HCT116 (cell line): ENCODE measurements at regions not wholly inside any gene's neighbourhood (a gene's known extent, or its start where the extent isn't known, plus 50 kb on each side); places are given as distances from the start of the nearest gene placed in this dataset.

Experiments
- ATAC-seq: fragments of 200-7000 bp; cut with Tn5 transposase; 2 replicates; pipeline ENCODE4 v1.9.1; 2020; ENCODE audit warnings: mild to moderate bottlenecking, moderate library complexity
- BruUV-seq: library from RNA; stranded (reverse); fragments of 400-500 nt; replicated peaks from 2 replicates; lab custom pipeline; 2021; lab: Mats Ljungman, UMichigan
- CTCF ChIA-PET: fragments of 300-600 bp; sonication (Branson Sonifier 250); formaldehyde crosslinking; loops from one replicate; lab custom pipeline; 2021; ENCODE audit warnings: antibody characterized with exemption; lab: Charles Lee
- POLR2A ChIA-PET: fragments of 300-600, 350-600 bp; sonication (Branson Sonifier 250); formaldehyde crosslinking; loops from one replicate; lab custom pipeline; 2021; ENCODE audit warnings: antibody characterized with exemption; lab: Charles Lee
- RAD21 ChIA-PET, 2 experiments: fragments of 300-600 bp; sonication (Branson Sonifier 250); formaldehyde crosslinking; loops; one replicate each; lab custom pipeline; 2023; ENCODE audit warnings: low total read pairs in 2 of 2; ENCODE audit not compliant: uncharacterized antibody in 2 of 2, unreplicated experiment in 2 of 2, low non-redundant PET in 1 of 2; lab: Charles Lee
- DNase-seq: peaks from one replicate; pipeline ENCODE4 v3.0.0-alpha.2; 2010; ENCODE audit warnings: low read depth, low spot score
- H2AFZ ChIP-seq: fragments of 200-600 bp; shearing (Covaris generic), sonication (generic); 2 replicates; pipeline ENCODE4 v1.6.1; 2017; ENCODE audit warnings: low read depth, mixed run types, mixed read lengths, antibody characterized with exemption, low read length; ENCODE audit not compliant: poor library complexity, severe bottlenecking
- H3K27ac ChIP-seq: 2 replicates; pipeline ENCODE4 v1.5.1; 2012; ENCODE audit warnings: low read depth, low read length
- H3K27me3 ChIP-seq: fragments of 200-600 bp; sonication (generic); 2 replicates; pipeline ENCODE4 v1.6.1; 2016; ENCODE audit warnings: mixed run types, low read length, mixed read lengths; ENCODE audit not compliant: insufficient read depth
- H3K36me3 ChIP-seq, 2 experiments: fragments of 200-500 bp in 1 of 2; fragments of 200-600 bp in 1 of 2; sonication (Bioruptor generic) in 1 of 2; sonication (generic) in 1 of 2; 2 replicates each; pipeline versions ENCODE4 v1.5.1 to v1.6.1; 2014 to 2016; ENCODE audit warnings: low read length in 2 of 2, inconsistent platforms in 1 of 2, mixed read lengths in 1 of 2, mixed run types in 1 of 2; ENCODE audit not compliant: insufficient read depth in 2 of 2, control insufficient read depth in 1 of 2
- H3K4me1 ChIP-seq, 2 experiments: fragments of 200-600 bp in 1 of 2; sonication (generic) in 1 of 2; 2 replicates each; pipeline versions ENCODE4 v1.5.1 to v1.6.1; 2012 to 2017; ENCODE audit warnings: low read length in 2 of 2, inconsistent platforms in 1 of 2, mild to moderate bottlenecking in 1 of 2, mixed read lengths in 1 of 2, mixed run types in 1 of 2, moderate library complexity in 1 of 2; ENCODE audit not compliant: insufficient read depth in 2 of 2, control insufficient read depth in 1 of 2
- H3K4me2 ChIP-seq: fragments of 200-600 bp; sonication (generic); 2 replicates; pipeline ENCODE4 v1.6.1; 2017; ENCODE audit warnings: mixed run types, low read length, mixed read lengths
- H3K4me3 ChIP-seq, 2 experiments: fragments of 200-600 bp in 1 of 2; sonication (generic) in 1 of 2; replicated peaks in 1 of 2; 2 replicates each; pipeline ENCODE4 v1.5.1; 2011 to 2016; ENCODE audit warnings: low read length in 2 of 2, control low read depth in 1 of 2, low read depth in 1 of 2, mild to moderate bottlenecking in 1 of 2, mixed read lengths in 1 of 2, mixed run types in 1 of 2
- H3K79me2 ChIP-seq: fragments of 200-600 bp; sonication (generic); 2 replicates; pipeline ENCODE4 v1.6.1; 2017; ENCODE audit warnings: mild to moderate bottlenecking, mixed run types, low read length, moderate library complexity, mixed read lengths; ENCODE audit not compliant: insufficient read depth
- H3K9ac ChIP-seq: fragments of 200-600 bp; sonication (generic); 2 replicates; pipeline ENCODE4 v1.6.1; 2016; ENCODE audit warnings: low read length, mixed read lengths
- H3K9me2 ChIP-seq: fragments of 200-600 bp; sonication (generic), shearing (Covaris generic); 2 replicates; pipeline ENCODE4 v1.6.1; 2017; ENCODE audit warnings: mixed run types, mild to moderate bottlenecking, moderate library complexity; ENCODE audit not compliant: insufficient read depth
- H3K9me3 ChIP-seq, 2 experiments: fragments of 200-500 bp in 1 of 2; fragments of 200-600 bp in 1 of 2; sonication (Bioruptor generic) in 1 of 2; sonication (generic) in 1 of 2; 2 replicates each; pipeline ENCODE4 v1.6.1; 2014 to 2017; ENCODE audit warnings: low read length in 2 of 2, mixed read lengths in 2 of 2, inconsistent platforms in 1 of 2, low read depth in 1 of 2, mild to moderate bottlenecking in 1 of 2, mixed run types in 1 of 2, moderate library complexity in 1 of 2; ENCODE audit not compliant: control insufficient read depth in 1 of 2, insufficient read depth in 1 of 2
- H4K20me1 ChIP-seq: fragments of 200-600 bp; sonication (generic), shearing (Covaris generic); 2 replicates; pipeline ENCODE4 v1.6.1; 2017; ENCODE audit warnings: mixed run types, mild to moderate bottlenecking, moderate library complexity; ENCODE audit not compliant: insufficient read depth
- ATF3 ChIP-seq: IDR thresholded peaks from 2 replicates; pipeline ENCODE4 v1.6.1; 2012
- CEBPB ChIP-seq: IDR thresholded peaks from 2 replicates; pipeline ENCODE4 v1.6.1; 2012; ENCODE audit warnings: low read depth
- POLR2AphosphoS5 ChIP-seq: IDR thresholded peaks from 2 replicates; pipeline ENCODE4 v1.6.1; 2011; ENCODE audit warnings: mild to moderate bottlenecking, low read depth, low read length, moderate library complexity
- RAD21 ChIP-seq: IDR thresholded peaks from 2 replicates; pipeline ENCODE4 v1.6.1; 2012; ENCODE audit warnings: low read depth, mild to moderate bottlenecking
- SRF ChIP-seq: IDR thresholded peaks from 2 replicates; pipeline ENCODE4 v1.6.1; 2012; ENCODE audit warnings: low read depth
- ZBTB33 ChIP-seq: IDR thresholded peaks from 2 replicates; pipeline ENCODE4 v1.6.1; 2011; ENCODE audit warnings: mild to moderate bottlenecking, low read length, moderate library complexity; ENCODE audit not compliant: insufficient replicate concordance; ENCODE audit errors: extremely low read depth
- intact Hi-C: fragments of 100-400 bp; cut with micrococcal nuclease; formaldehyde crosslinking; loops from 2 replicates; pipeline ENCODE4 v1.10.0; 2022

GRCh38 chr5:57532513-57533497, 50.2 kb upstream of the ACTBL2 start:
- H3K9ac ChIP-seq = no peak overlapping the region
- peak overlapping the region; percentile 1 for H2AFZ ChIP-seq
- H3K27ac ChIP-seq = no peak overlapping the region
- ChIA-PET CTCF (no interaction called here), RAD21 (no interaction called here), POLR2A (no interaction called here)
- no peak overlapping the region for H3K4me3 ChIP-seq
- TF ChIP-seq ZBTB33 (no peak), POLR2AphosphoS5 (no peak), CEBPB (no peak), SRF (no peak), ATF3 (no peak), RAD21 (no peak)
- ATAC-seq (no peak), DNase-seq (no peak)
- no peaks in the 10 kb centered on the region for H4K20me1 ChIP-seq
- no peaks in the 10 kb centered on the region for H3K27me3 ChIP-seq
- H3K9me2 ChIP-seq = no peaks in the 10 kb centered on the region
- H3K36me3 ChIP-seq = no peaks in the 10 kb centered on the region
- BruUV-seq = no TSS peak
- peaks cover 0 to 8% of the 10 kb centered on the region in 2 experiments; a peak in 2 of 4 replicates for H3K4me1 ChIP-seq
- no peaks in the 10 kb centered on the region for H3K79me2 ChIP-seq
- H3K4me2 ChIP-seq = no peak overlapping the region
- H3K9me3 ChIP-seq = no peaks in the 10 kb centered on the region
- intact Hi-C loops = no loop called here
